HEK293 (cell line): ENCODE measurements at regions not wholly inside any gene's neighbourhood (a gene's known extent, or its start where the extent isn't known, plus 50 kb on each side); places are given as distances from the start of the nearest gene placed in this dataset.

Experiments used
- ZBTB17 ChIP-seq: fragments of 450-650 bp; formaldehyde crosslinking; IDR thresholded peaks from 2 replicates; pipeline ENCODE4 v1.5.1; 2016; ENCODE audit warnings: missing biosample characterization, missing genetic modification characterization
- TF ChIP-seq, protein P1 (sequence below): fragments of 450-650 bp; formaldehyde crosslinking; IDR thresholded peaks from 2 replicates; pipeline ENCODE4 v1.5.1; 2016; ENCODE audit warnings: missing biosample characterization, missing genetic modification characterization
- TF ChIP-seq, protein P2 (sequence below): fragments of 450-650 bp; formaldehyde crosslinking; IDR thresholded peaks from 2 replicates; pipeline ENCODE4 v1.5.1; 2016; ENCODE audit warnings: missing biosample characterization, missing genetic modification characterization
- TF ChIP-seq, protein P3 (sequence below): fragments of 450-650 bp; formaldehyde crosslinking; IDR thresholded peaks from 2 replicates; pipeline ENCODE4 v1.5.1; 2016; ENCODE audit warnings: missing biosample characterization, missing genetic modification characterization
- TF ChIP-seq, protein P4 (sequence below): fragments of 450-650 bp; formaldehyde crosslinking; IDR thresholded peaks from 2 replicates; pipeline ENCODE4 v1.5.1; 2017; ENCODE audit warnings: missing biosample characterization, missing genetic modification characterization

DNA sequence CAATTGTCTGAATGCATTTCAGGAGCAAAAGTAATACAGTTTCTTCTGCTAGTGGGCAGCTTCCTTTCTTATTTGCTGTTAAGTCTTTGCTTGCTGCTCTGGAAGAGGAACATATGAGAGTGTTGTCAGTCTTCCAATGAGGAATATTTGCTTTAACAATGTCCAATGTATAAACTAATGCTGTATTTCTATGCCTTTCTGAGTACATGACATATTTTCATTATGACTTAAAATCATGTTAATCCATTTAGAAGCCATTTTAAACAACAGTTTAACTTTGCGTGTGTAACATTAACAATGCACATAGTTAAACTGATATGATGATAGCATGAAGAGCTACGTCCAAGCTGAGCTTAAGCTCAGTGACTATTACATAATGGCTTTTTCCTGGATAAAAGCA, 933.4 kb upstream of the GHITM start:
- TF ChIP-seq ZBTB17 (tag by site-specific recombination) = no peak
- TF ChIP-seq, protein P1, sequence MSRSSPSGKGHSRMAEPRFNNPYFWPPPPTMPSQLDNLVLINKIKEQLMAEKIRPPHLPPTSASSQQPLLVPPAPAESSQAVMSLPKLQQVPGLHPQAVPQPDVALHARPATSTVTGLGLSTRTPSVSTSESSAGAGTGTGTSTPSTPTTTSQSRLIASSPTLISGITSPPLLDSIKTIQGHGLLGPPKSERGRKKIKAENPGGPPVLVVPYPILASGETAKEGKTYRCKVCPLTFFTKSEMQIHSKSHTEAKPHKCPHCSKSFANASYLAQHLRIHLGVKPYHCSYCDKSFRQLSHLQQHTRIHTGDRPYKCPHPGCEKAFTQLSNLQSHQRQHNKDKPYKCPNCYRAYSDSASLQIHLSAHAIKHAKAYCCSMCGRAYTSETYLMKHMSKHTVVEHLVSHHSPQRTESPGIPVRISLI (tag by site-specific recombination) = no peak
- TF ChIP-seq, protein P2, sequence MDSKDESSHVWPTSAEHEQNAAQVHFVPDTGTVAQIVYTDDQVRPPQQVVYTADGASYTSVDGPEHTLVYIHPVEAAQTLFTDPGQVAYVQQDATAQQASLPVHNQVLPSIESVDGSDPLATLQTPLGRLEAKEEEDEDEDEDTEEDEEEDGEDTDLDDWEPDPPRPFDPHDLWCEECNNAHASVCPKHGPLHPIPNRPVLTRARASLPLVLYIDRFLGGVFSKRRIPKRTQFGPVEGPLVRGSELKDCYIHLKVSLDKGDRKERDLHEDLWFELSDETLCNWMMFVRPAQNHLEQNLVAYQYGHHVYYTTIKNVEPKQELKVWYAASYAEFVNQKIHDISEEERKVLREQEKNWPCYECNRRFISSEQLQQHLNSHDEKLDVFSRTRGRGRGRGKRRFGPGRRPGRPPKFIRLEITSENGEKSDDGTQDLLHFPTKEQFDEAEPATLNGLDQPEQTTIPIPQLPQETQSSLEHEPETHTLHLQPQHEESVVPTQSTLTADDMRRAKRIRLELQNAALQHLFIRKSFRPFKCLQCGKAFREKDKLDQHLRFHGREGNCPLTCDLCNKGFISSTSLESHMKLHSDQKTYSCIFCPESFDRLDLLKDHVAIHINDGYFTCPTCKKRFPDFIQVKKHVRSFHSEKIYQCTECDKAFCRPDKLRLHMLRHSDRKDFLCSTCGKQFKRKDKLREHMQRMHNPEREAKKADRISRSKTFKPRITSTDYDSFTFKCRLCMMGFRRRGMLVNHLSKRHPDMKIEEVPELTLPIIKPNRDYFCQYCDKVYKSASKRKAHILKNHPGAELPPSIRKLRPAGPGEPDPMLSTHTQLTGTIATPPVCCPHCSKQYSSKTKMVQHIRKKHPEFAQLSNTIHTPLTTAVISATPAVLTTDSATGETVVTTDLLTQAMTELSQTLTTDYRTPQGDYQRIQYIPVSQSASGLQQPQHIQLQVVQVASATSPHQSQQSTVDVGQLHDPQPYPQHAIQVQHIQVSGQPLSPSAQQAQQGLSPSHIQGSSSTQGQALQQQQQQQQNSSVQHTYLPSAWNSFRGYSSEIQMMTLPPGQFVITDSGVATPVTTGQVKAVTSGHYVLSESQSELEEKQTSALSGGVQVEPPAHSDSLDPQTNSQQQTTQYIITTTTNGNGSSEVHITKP (tag by site-specific recombination) = no peak
- TF ChIP-seq, protein P3, sequence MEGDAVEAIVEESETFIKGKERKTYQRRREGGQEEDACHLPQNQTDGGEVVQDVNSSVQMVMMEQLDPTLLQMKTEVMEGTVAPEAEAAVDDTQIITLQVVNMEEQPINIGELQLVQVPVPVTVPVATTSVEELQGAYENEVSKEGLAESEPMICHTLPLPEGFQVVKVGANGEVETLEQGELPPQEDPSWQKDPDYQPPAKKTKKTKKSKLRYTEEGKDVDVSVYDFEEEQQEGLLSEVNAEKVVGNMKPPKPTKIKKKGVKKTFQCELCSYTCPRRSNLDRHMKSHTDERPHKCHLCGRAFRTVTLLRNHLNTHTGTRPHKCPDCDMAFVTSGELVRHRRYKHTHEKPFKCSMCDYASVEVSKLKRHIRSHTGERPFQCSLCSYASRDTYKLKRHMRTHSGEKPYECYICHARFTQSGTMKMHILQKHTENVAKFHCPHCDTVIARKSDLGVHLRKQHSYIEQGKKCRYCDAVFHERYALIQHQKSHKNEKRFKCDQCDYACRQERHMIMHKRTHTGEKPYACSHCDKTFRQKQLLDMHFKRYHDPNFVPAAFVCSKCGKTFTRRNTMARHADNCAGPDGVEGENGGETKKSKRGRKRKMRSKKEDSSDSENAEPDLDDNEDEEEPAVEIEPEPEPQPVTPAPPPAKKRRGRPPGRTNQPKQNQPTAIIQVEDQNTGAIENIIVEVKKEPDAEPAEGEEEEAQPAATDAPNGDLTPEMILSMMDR (tag by site-specific recombination) = no peak
- TF ChIP-seq, protein P4, sequence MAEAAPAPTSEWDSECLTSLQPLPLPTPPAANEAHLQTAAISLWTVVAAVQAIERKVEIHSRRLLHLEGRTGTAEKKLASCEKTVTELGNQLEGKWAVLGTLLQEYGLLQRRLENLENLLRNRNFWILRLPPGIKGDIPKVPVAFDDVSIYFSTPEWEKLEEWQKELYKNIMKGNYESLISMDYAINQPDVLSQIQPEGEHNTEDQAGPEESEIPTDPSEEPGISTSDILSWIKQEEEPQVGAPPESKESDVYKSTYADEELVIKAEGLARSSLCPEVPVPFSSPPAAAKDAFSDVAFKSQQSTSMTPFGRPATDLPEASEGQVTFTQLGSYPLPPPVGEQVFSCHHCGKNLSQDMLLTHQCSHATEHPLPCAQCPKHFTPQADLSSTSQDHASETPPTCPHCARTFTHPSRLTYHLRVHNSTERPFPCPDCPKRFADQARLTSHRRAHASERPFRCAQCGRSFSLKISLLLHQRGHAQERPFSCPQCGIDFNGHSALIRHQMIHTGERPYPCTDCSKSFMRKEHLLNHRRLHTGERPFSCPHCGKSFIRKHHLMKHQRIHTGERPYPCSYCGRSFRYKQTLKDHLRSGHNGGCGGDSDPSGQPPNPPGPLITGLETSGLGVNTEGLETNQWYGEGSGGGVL (tag by site-specific recombination) = no peak
